GM23338 (cell line): ENCODE measurements at regions not wholly inside any gene's neighbourhood (a gene's known extent, or its start where the extent isn't known, plus 50 kb on each side); places are given as distances from the start of the nearest gene placed in this dataset.

ENCODE experiments used
- CTCF ChIP-seq, 2 experiments: fragments of 200-600 bp in 1 of 2; sonication (generic) in 1 of 2; conservative IDR thresholded peaks; 2 replicates each; pipeline versions ENCODE4 v1.5.1 to v1.6.1; 2016 to 2017; ENCODE audit warnings: antibody characterized with exemption in 2 of 2, low read depth in 2 of 2, mild to moderate bottlenecking in 2 of 2, moderate library complexity in 1 of 2
- EZH2phosphoT487 ChIP-seq: fragments of 200-600 bp; sonication (generic); IDR thresholded peaks from one replicate; pipeline ENCODE4 v1.8.1; 2018; ENCODE audit warnings: antibody characterized with exemption; ENCODE audit not compliant: unreplicated experiment
- JUNB ChIP-seq: IDR thresholded peaks from one replicate; pipeline ENCODE4 v1.6.1; 2016; ENCODE audit warnings: antibody characterized with exemption; ENCODE audit not compliant: unreplicated experiment
- REST ChIP-seq: IDR thresholded peaks from one replicate; pipeline ENCODE4 v1.6.1; 2018; ENCODE audit warnings: antibody characterized with exemption; ENCODE audit not compliant: unreplicated experiment
- ZNF114 ChIP-seq: fragments of 250-450 bp; sonication (Bioruptor Pico); IDR thresholded peaks from 2 replicates; pipeline ENCODE4 v1.5.0; 2020; ENCODE audit warnings: mild to moderate bottlenecking, moderate library complexity
- ZNF331 ChIP-seq: fragments of 250-450 bp; sonication (Bioruptor Pico); IDR thresholded peaks from 2 replicates; pipeline ENCODE4 v1.5.0; 2020; ENCODE audit warnings: low read depth, mild to moderate bottlenecking, moderate library complexity
- ZNF462 ChIP-seq: fragments of 250-450 bp; sonication (Bioruptor Pico); IDR thresholded peaks from 2 replicates; pipeline ENCODE4 v1.5.0; 2020; ENCODE audit warnings: mild to moderate bottlenecking, moderate library complexity

GRCh38 chr4:141899103-141899502 is 262.7 kb downstream of the IL15 start (continued):
- TF ChIP-seq ZNF462 (CRISPR knock-in tag) (no peak), EZH2phosphoT487 (no peak), CTCF (conservative IDR thresholded peaks at IDR 0.05; ENCODE audit: low read depth in 2 of 2) (no peak), ZNF114 (CRISPR knock-in tag) (no peak), ZNF331 (CRISPR knock-in tag) (no peak), JUNB (no peak), REST (no peak)
